Fibroblast of the aortic adventitia (primary cell): ENCODE measurements at regions not wholly inside any gene's neighbourhood (a gene's known extent, or its start where the extent isn't known, plus 50 kb on each side); places are given as distances from the start of the nearest gene placed in this dataset.
"Not testable (repeated sequence)": the region's sequence is repeated elsewhere in the genome, so short reads cannot be mapped to it uniquely, and the experiment has no call there.

Experiments
- DNase-seq: peaks from one replicate; pipeline ENCODE4 v3.0.0-alpha.2; 2010; ENCODE audit warnings: low read depth
- H3K4me3 ChIP-seq: 2 replicates; pipeline ENCODE4 v1.5.1; 2011; ENCODE audit warnings: low read depth, mild to moderate bottlenecking, control low read depth, low read length, moderate library complexity
- CTCF ChIP-seq: IDR thresholded peaks from 2 replicates; pipeline ENCODE4 v1.5.1; 2011; ENCODE audit warnings: mild to moderate bottlenecking, low read length, control low read depth, inconsistent platforms; ENCODE audit not compliant: insufficient read depth

GRCh38 chr18:27528925-27529521, 343.9 kb upstream of the CHST9 start:
- no peak for TF ChIP-seq CTCF
- DNase-seq, result no peak
- no peak overlapping the region for H3K4me3 ChIP-seq

GRCh38 chr18:27527856-27528255, 342.7 kb upstream of the CHST9 start:
- TF ChIP-seq CTCF, result no peak
- no peak for DNase-seq
- no peak overlapping the region for H3K4me3 ChIP-seq

- no peak overlapping the region for H3K4me3 ChIP-seq
- no peak for TF ChIP-seq CTCF
- DNase-seq, result no peak
These were observed 335.3 kb upstream of the CHST9 start for GRCh38 chr18:27520401-27520800.

- not testable (repeated sequence) for H3K4me3 ChIP-seq, DNase-seq
These were observed 325.0 kb upstream of the CHST9 start for GRCh38 chr18:27510036-27510633.

GRCh38 chr18:27501671-27502070, 316.6 kb upstream of the CHST9 start:
- TF ChIP-seq CTCF, result no peak
- H3K4me3 ChIP-seq, result no peak overlapping the region
- DNase-seq, result no peak

GRCh38 chr18:27500531-27500930, 315.4 kb upstream of the CHST9 start:
- DNase-seq, result no peak
- no peak overlapping the region for H3K4me3 ChIP-seq
- TF ChIP-seq CTCF, result no peak

- DNase-seq, result no peak
- H3K4me3 ChIP-seq, result no peak overlapping the region
- TF ChIP-seq CTCF, result no peak
These were observed 312.1 kb upstream of the CHST9 start for GRCh38 chr18:27497246-27497645.
